Ishikawa (cell line): ENCODE measurements at regions not wholly inside any gene's neighbourhood (a gene's known extent, or its start where the extent isn't known, plus 50 kb on each side); places are given as distances from the start of the nearest gene placed in this dataset.

Source experiments
- CEBPB ChIP-seq: IDR thresholded peaks from 2 replicates; pipeline ENCODE4 v1.6.1; 2012
- CREB1 ChIP-seq: IDR thresholded peaks from 2 replicates; pipeline ENCODE4 v1.6.1; 2012; ENCODE audit warnings: low read depth
- EGR1 ChIP-seq: IDR thresholded peaks from 2 replicates; pipeline ENCODE4 v1.6.1; 2012
- EP300 ChIP-seq: IDR thresholded peaks from 2 replicates; pipeline ENCODE4 v1.6.1; 2012; ENCODE audit warnings: borderline replicate concordance
- FOXM1 ChIP-seq: IDR thresholded peaks from 2 replicates; pipeline ENCODE4 v1.6.1; 2012; ENCODE audit warnings: low read depth, borderline replicate concordance
- MAX ChIP-seq: IDR thresholded peaks from 2 replicates; pipeline ENCODE4 v1.6.1; 2012
- NFIC ChIP-seq: IDR thresholded peaks from 2 replicates; pipeline ENCODE4 v1.6.1; 2012
- RAD21 ChIP-seq: IDR thresholded peaks from 2 replicates; pipeline ENCODE4 v1.6.1; 2012; ENCODE audit warnings: low read depth
- REST ChIP-seq: IDR thresholded peaks from 2 replicates; pipeline ENCODE4 v1.6.1; 2012; ENCODE audit warnings: low read depth, mild to moderate bottlenecking
- TAF1 ChIP-seq: IDR thresholded peaks from 2 replicates; pipeline ENCODE4 v1.6.1; 2012; ENCODE audit warnings: low read depth, mild to moderate bottlenecking
- TCF12 ChIP-seq: IDR thresholded peaks from 2 replicates; pipeline ENCODE4 v1.6.1; 2012; ENCODE audit warnings: low read depth
- TEAD4 ChIP-seq: IDR thresholded peaks from 2 replicates; pipeline ENCODE4 v1.6.1; 2012
- USF1 ChIP-seq: IDR thresholded peaks from 2 replicates; pipeline ENCODE4 v1.6.1; 2012
- YY1 ChIP-seq: IDR thresholded peaks from 2 replicates; pipeline ENCODE4 v1.6.1; 2012; ENCODE audit warnings: low read depth
- ZBTB7A ChIP-seq: IDR thresholded peaks from 2 replicates; pipeline ENCODE4 v1.6.1; 2012; ENCODE audit warnings: low read depth

- TF ChIP-seq EGR1 (no peak), EP300 (no peak), REST (no peak), CREB1 (no peak), TEAD4 (no peak), CEBPB (no peak), MAX (no peak), TCF12 (no peak), RAD21 (no peak), TAF1 (no peak), FOXM1 (no peak), ZBTB7A (no peak), YY1 (no peak), USF1 (no peak), NFIC (no peak)
Observed at GRCh38 chr5:82635561-82636288, 357.6 kb upstream of the RPS23 start.

GRCh38 chr5:82628364-82628910, 350.3 kb upstream of the RPS23 start:
- TF ChIP-seq REST (no peak), TAF1 (no peak), FOXM1 (no peak), YY1 (no peak), CREB1 (no peak), EP300 (no peak), RAD21 (no peak), TCF12 (no peak), ZBTB7A (no peak)

- TF ChIP-seq EP300 = no peak
- no peak for TF ChIP-seq TEAD4
- TF ChIP-seq RAD21 = no peak
- TF ChIP-seq USF1 = no peak
- no peak for TF ChIP-seq EGR1
- TF ChIP-seq REST = no peak
- no peak for TF ChIP-seq CEBPB
- TF ChIP-seq FOXM1 = no peak
- TF ChIP-seq CREB1 = no peak
- TF ChIP-seq TAF1 = no peak
- no peak for TF ChIP-seq YY1
- TF ChIP-seq MAX = no peak
Observed at GRCh38 chr5:82624062-82624461, 345.9 kb upstream of the RPS23 start.

- no peak for TF ChIP-seq REST
- TF ChIP-seq ZBTB7A = no peak
- no peak for TF ChIP-seq TEAD4
- no peak for TF ChIP-seq YY1
- no peak for TF ChIP-seq RAD21
- no peak for TF ChIP-seq EGR1
- TF ChIP-seq USF1 = no peak
- TF ChIP-seq CEBPB = no peak
- no peak for TF ChIP-seq TAF1
- no peak for TF ChIP-seq NFIC
- no peak for TF ChIP-seq TCF12
- TF ChIP-seq CREB1 = no peak
- TF ChIP-seq EP300 = no peak
Observed at GRCh38 chr5:82622711-82623514, 344.8 kb upstream of the RPS23 start.
